ENCODE measurements at regions not wholly inside any gene's neighbourhood (a gene's known extent, or its start where the extent isn't known, plus 50 kb on each side); places are given as distances from the start of the nearest gene placed in this dataset.

DNA sequence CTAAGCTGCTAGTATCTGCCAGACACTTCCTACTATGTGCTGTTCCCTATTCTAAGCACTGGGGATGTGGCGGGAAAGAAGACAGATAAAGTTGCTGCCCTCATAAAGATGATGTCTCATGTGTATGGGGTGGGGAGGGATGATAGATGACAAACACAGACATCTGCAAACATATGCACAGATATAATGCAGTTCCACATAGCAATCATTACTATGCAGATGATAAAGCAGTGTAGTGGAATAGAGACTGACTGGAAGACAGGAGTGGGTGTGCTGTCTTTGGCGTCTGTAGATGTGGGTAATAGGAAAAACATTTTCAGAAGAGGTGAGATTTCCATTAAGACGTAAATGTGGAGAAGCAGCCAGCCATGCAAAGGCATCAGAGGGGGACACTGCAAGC, 243.6 kb downstream of the DPY19L2 start:
- TF ChIP-seq, protein P1, sequence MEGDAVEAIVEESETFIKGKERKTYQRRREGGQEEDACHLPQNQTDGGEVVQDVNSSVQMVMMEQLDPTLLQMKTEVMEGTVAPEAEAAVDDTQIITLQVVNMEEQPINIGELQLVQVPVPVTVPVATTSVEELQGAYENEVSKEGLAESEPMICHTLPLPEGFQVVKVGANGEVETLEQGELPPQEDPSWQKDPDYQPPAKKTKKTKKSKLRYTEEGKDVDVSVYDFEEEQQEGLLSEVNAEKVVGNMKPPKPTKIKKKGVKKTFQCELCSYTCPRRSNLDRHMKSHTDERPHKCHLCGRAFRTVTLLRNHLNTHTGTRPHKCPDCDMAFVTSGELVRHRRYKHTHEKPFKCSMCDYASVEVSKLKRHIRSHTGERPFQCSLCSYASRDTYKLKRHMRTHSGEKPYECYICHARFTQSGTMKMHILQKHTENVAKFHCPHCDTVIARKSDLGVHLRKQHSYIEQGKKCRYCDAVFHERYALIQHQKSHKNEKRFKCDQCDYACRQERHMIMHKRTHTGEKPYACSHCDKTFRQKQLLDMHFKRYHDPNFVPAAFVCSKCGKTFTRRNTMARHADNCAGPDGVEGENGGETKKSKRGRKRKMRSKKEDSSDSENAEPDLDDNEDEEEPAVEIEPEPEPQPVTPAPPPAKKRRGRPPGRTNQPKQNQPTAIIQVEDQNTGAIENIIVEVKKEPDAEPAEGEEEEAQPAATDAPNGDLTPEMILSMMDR (IDR thresholded peaks at IDR 0.05; ENCODE audit: borderline replicate concordance, extremely low read depth, low read length, poor library complexity, severe bottlenecking), result no peak
- no peak for TF ChIP-seq EZH2 (IDR thresholded peaks at IDR 0.05; ENCODE audit: borderline replicate concordance, low read depth, low read length, severe bottlenecking)

Measured in DND-41 (cell line).